Endodermal cell (in vitro differentiated cells): ENCODE measurements at regions not wholly inside any gene's neighbourhood (a gene's known extent, or its start where the extent isn't known, plus 50 kb on each side); places are given as distances from the start of the nearest gene placed in this dataset.

Source experiments
- DNase-seq: peaks from one replicate; pipeline ENCODE4 v3.0.0-alpha.2; 2017
- H3K27ac ChIP-seq: 2 replicates; pipeline ENCODE4 v1.5.1; 2013; ENCODE audit warnings: mild to moderate bottlenecking, low read depth, low read length, moderate library complexity
- H3K27me3 ChIP-seq: 2 replicates; pipeline ENCODE4 v1.6.1; 2013; ENCODE audit warnings: mild to moderate bottlenecking, low read length, moderate library complexity; ENCODE audit not compliant: insufficient read depth, control insufficient read depth, poor library complexity, severe bottlenecking
- H3K36me3 ChIP-seq: 2 replicates; pipeline ENCODE4 v1.7.0; 2013; ENCODE audit warnings: mild to moderate bottlenecking, low read length, moderate library complexity; ENCODE audit not compliant: control insufficient read depth, insufficient read depth
- H3K4me1 ChIP-seq: one replicate; pipeline ENCODE4 v1.7.0; 2013; ENCODE audit warnings: low read length; ENCODE audit not compliant: control insufficient read depth, insufficient read depth
- H3K4me3 ChIP-seq: 2 replicates; pipeline ENCODE4 v1.5.1; 2013; ENCODE audit warnings: mild to moderate bottlenecking, low read length, moderate library complexity
- H3K9ac ChIP-seq: 2 replicates; pipeline ENCODE4 v1.6.1; 2013; ENCODE audit warnings: mild to moderate bottlenecking, low read length, moderate library complexity; ENCODE audit not compliant: poor library complexity, severe bottlenecking; ENCODE audit errors: extremely low read depth
- H3K9me3 ChIP-seq: 2 replicates; pipeline ENCODE4 v1.6.1; 2013; ENCODE audit warnings: mild to moderate bottlenecking, low read length, moderate library complexity; ENCODE audit not compliant: control insufficient read depth
- H3K27ac Mint-ChIP-seq: 2 replicates; pipeline ENCODE4 v1.8.0; 2020; ENCODE audit warnings: mixed read lengths
- H3K27me3 Mint-ChIP-seq: 2 replicates; pipeline ENCODE4 v1.8.0; 2021; ENCODE audit warnings: mild to moderate bottlenecking, mixed read lengths; ENCODE audit not compliant: insufficient read depth
- H3K36me3 Mint-ChIP-seq: 2 replicates; pipeline ENCODE4 v1.8.0; 2020; ENCODE audit warnings: low read depth, mixed read lengths
- H3K4me1 Mint-ChIP-seq: 2 replicates; pipeline ENCODE4 v1.8.0; 2020; ENCODE audit warnings: mixed read lengths
- H3K4me3 Mint-ChIP-seq: 2 replicates; pipeline ENCODE4 v1.8.0; 2020; ENCODE audit warnings: mild to moderate bottlenecking, moderate library complexity, mixed read lengths
- H3K9me3 Mint-ChIP-seq: 2 replicates; pipeline ENCODE4 v1.8.0; 2020; ENCODE audit warnings: mild to moderate bottlenecking, mixed read lengths
- CTCF ChIP-seq: fragments of 200-600 bp; sonication (generic); conservative IDR thresholded peaks from 2 replicates; pipeline ENCODE4 v1.5.0; 2021; ENCODE audit warnings: antibody characterized with exemption, mild to moderate bottlenecking
- WGBS, 2 experiments: methylation state at CpG; one replicate each; pipeline versions ENCODE4 v1.1.5 to v1.1.7; 2013; ENCODE audit warnings: missing lambda C conversion rate in 2 of 2, mixed read lengths in 1 of 2; ENCODE audit not compliant: insufficient coverage in 1 of 2, insufficient read length in 1 of 2; 5-methylcytosine and 5-hydroxymethylcytosine counted together

- H3K9me3 Mint-ChIP-seq = no peaks in the 10 kb centered on the region
- Histone ChIP-seq H3K4me3 (no peak overlapping the region), H3K27me3 (no peaks in the 10 kb centered on the region), H3K9me3 (no peaks in the 10 kb centered on the region), H3K4me1 (no peaks in the 10 kb centered on the region), H3K27ac (no peak overlapping the region), H3K9ac (no peak overlapping the region), H3K36me3 (no peaks in the 10 kb centered on the region)
- H3K27ac Mint-ChIP-seq = no peak overlapping the region
- no peaks in the 10 kb centered on the region for H3K36me3 Mint-ChIP-seq
- no peak overlapping the region for H3K4me3 Mint-ChIP-seq
- no peaks in the 10 kb centered on the region for H3K27me3 Mint-ChIP-seq
- 88 to 100% methylated on average over 2 to 4 of the region's 5 CpGs for WGBS, 2 experiments
- no peak for TF ChIP-seq CTCF
- DNase-seq = no peak
- H3K4me1 Mint-ChIP-seq = no peaks in the 10 kb centered on the region
These were observed 301.0 kb downstream of the GALR1 start for GRCh38 chr18:77550625-77551024.

GRCh38 chr18:77551055-77551454, 301.4 kb downstream of the GALR1 start:
- H3K4me3 ChIP-seq = no peak overlapping the region
- H3K27ac ChIP-seq = no peak overlapping the region
- no peaks in the 10 kb centered on the region for H3K9me3 ChIP-seq
- H3K4me1 Mint-ChIP-seq = no peaks in the 10 kb centered on the region
- H3K27ac Mint-ChIP-seq = no peak overlapping the region
- TF ChIP-seq CTCF = no peak
- no peaks in the 10 kb centered on the region for H3K9me3 Mint-ChIP-seq
- no peaks in the 10 kb centered on the region for H3K4me1 ChIP-seq
- no peaks in the 10 kb centered on the region for H3K27me3 Mint-ChIP-seq
- 81 to 93% methylated on average over 3 of the region's 3 CpGs for WGBS, 2 experiments
- DNase-seq = no peak
- H3K36me3 Mint-ChIP-seq = no peaks in the 10 kb centered on the region
- no peak overlapping the region for H3K9ac ChIP-seq
- no peaks in the 10 kb centered on the region for H3K36me3 ChIP-seq
- no peaks in the 10 kb centered on the region for H3K27me3 ChIP-seq
- no peak overlapping the region for H3K4me3 Mint-ChIP-seq

GRCh38 chr18:77552945-77553344, 303.3 kb downstream of the GALR1 start:
- no peak for DNase-seq
- H3K36me3 Mint-ChIP-seq = no peaks in the 10 kb centered on the region
- H3K4me1 Mint-ChIP-seq = no peaks in the 10 kb centered on the region
- H3K27me3 Mint-ChIP-seq = no peaks in the 10 kb centered on the region
- no peaks in the 10 kb centered on the region for H3K9me3 ChIP-seq
- no peaks in the 10 kb centered on the region for H3K36me3 ChIP-seq
- no peak overlapping the region for H3K4me3 Mint-ChIP-seq
- no peak overlapping the region for H3K4me3 ChIP-seq
- H3K9me3 Mint-ChIP-seq = no peaks in the 10 kb centered on the region
- no peak for TF ChIP-seq CTCF
- H3K4me1 ChIP-seq = no peaks in the 10 kb centered on the region
- WGBS, 2 experiments = 91 to 94% methylated on average over 2 of the region's 3 CpGs
- H3K27ac Mint-ChIP-seq = no peak overlapping the region
- H3K27ac ChIP-seq = no peak overlapping the region
- H3K27me3 ChIP-seq = no peaks in the 10 kb centered on the region
- no peak overlapping the region for H3K9ac ChIP-seq
